ENCODE measurements at regions not wholly inside any gene's neighbourhood (a gene's known extent, or its start where the extent isn't known, plus 50 kb on each side); places are given as distances from the start of the nearest gene placed in this dataset.
"Not testable (repeated sequence)": the region's sequence is repeated elsewhere in the genome, so short reads cannot be mapped to it uniquely, and the experiment has no call there.

GRCh38 chr1:100597061-100597741 lies 59.3 kb downstream of the GPR88 start:
- Mint-ChIP-seq H3K9me3 (peaks cover 5 to 11% of the 10 kb centered on the region in 2 donors), H3K27me3 (ENCODE audit: low read depth) (no peaks in the 10 kb centered on the region), H3K4me3 (no peak overlapping the region), H3K36me3 (ENCODE audit: insufficient read depth in 2 of 2) (peaks cover 4 to 5% of the 10 kb centered on the region in 2 donors), H3K27ac (no peak overlapping the region), H3K4me1 (ENCODE audit: low read depth) (no peaks in the 10 kb centered on the region)
- DNase-seq (no peak), ATAC-seq (replicated peaks in 1 of 2) (no peak)

GRCh38 chr1:100597784-100598183 lies 59.8 kb downstream of the GPR88 start:
- no peaks in the 10 kb centered on the region for H3K27me3 Mint-ChIP-seq (ENCODE audit: low read depth)
- peaks cover 5 to 14% of the 10 kb centered on the region in 2 donors for H3K9me3 Mint-ChIP-seq
- DNase-seq (no peak), ATAC-seq (replicated peaks in 1 of 2) (no peak)
- H3K36me3 Mint-ChIP-seq (ENCODE audit: insufficient read depth in 2 of 2): peaks cover 5 to 8% of the 10 kb centered on the region in 2 donors
- no peak overlapping the region for H3K27ac Mint-ChIP-seq
- H3K4me1 Mint-ChIP-seq (ENCODE audit: low read depth): no peaks in the 10 kb centered on the region
- no peak overlapping the region for H3K4me3 Mint-ChIP-seq

- not testable (repeated sequence) for H3K4me3 Mint-ChIP-seq; H3K27ac Mint-ChIP-seq; ATAC-seq (replicated peaks in 1 of 2); H3K4me1 Mint-ChIP-seq (ENCODE audit: low read depth); DNase-seq; H3K27me3 Mint-ChIP-seq (ENCODE audit: low read depth)
- H3K36me3 Mint-ChIP-seq (ENCODE audit: insufficient read depth in 2 of 2): peaks cover 7 to 14% of the 10 kb centered on the region in 2 donors
- peaks cover 11 to 16% of the 10 kb centered on the region in 2 donors for H3K9me3 Mint-ChIP-seq
Observed at GRCh38 chr1:100600377-100600776, 62.4 kb downstream of the GPR88 start.

GRCh38 chr1:100602028-100602427 lies 64.1 kb downstream of the GPR88 start:
- ATAC-seq (replicated peaks in 1 of 2); H3K4me3 Mint-ChIP-seq; DNase-seq; H3K4me1 Mint-ChIP-seq (ENCODE audit: low read depth); H3K27me3 Mint-ChIP-seq (ENCODE audit: low read depth); H3K27ac Mint-ChIP-seq: not testable (repeated sequence)
- peaks cover 11 to 16% of the 10 kb centered on the region in 2 donors for H3K9me3 Mint-ChIP-seq
- peaks cover 7 to 14% of the 10 kb centered on the region in 2 donors for H3K36me3 Mint-ChIP-seq (ENCODE audit: insufficient read depth in 2 of 2)

- no peaks in the 10 kb centered on the region for H3K27me3 Mint-ChIP-seq (ENCODE audit: low read depth)
- peaks cover 7 to 14% of the 10 kb centered on the region in 2 donors for H3K36me3 Mint-ChIP-seq (ENCODE audit: insufficient read depth in 2 of 2)
- no peaks in the 10 kb centered on the region for H3K4me1 Mint-ChIP-seq (ENCODE audit: low read depth)
- DNase-seq: no peak
- ATAC-seq (replicated peaks in 1 of 2): no peak
- no peak overlapping the region for H3K27ac Mint-ChIP-seq
- no peak overlapping the region for H3K4me3 Mint-ChIP-seq
- peaks cover 9 to 13% of the 10 kb centered on the region in 2 donors for H3K9me3 Mint-ChIP-seq
Observed at GRCh38 chr1:100604372-100604771, 66.4 kb downstream of the GPR88 start.

GRCh38 chr1:100606438-100606837 lies 68.5 kb downstream of the GPR88 start:
- no peak overlapping the region for H3K4me3 Mint-ChIP-seq
- peaks cover 7 to 9% of the 10 kb centered on the region in 2 donors for H3K36me3 Mint-ChIP-seq (ENCODE audit: insufficient read depth in 2 of 2)
- H3K27ac Mint-ChIP-seq: no peak overlapping the region
- H3K9me3 Mint-ChIP-seq: peaks cover 7% of the 10 kb centered on the region in 2 donors
- DNase-seq (peak in 1 of 2 donors; percentile 10), ATAC-seq (replicated peaks in 1 of 2) (no peak)
- no peaks in the 10 kb centered on the region for H3K4me1 Mint-ChIP-seq (ENCODE audit: low read depth)
- no peaks in the 10 kb centered on the region for H3K27me3 Mint-ChIP-seq (ENCODE audit: low read depth)

- Mint-ChIP-seq H3K36me3 (ENCODE audit: insufficient read depth in 2 of 2) (peaks cover 2 to 7% of the 10 kb centered on the region in 2 donors), H3K9me3 (peaks cover 3 to 7% of the 10 kb centered on the region in 2 donors), H3K4me3 (no peak overlapping the region), H3K27ac (no peak overlapping the region), H3K4me1 (ENCODE audit: low read depth) (no peaks in the 10 kb centered on the region), H3K27me3 (ENCODE audit: low read depth) (no peaks in the 10 kb centered on the region)
- DNase-seq (no peak), ATAC-seq (replicated peaks in 1 of 2) (no peak)
Observed at GRCh38 chr1:100607628-100608240, 69.8 kb downstream of the GPR88 start.

- Mint-ChIP-seq H3K9me3 (peaks cover 0 to 2% of the 10 kb centered on the region in 2 donors), H3K4me1 (ENCODE audit: low read depth) (peaks cover 15% of the 10 kb centered on the region), H3K27me3 (ENCODE audit: low read depth) (no peaks in the 10 kb centered on the region), H3K27ac (no peak overlapping the region), H3K36me3 (ENCODE audit: insufficient read depth in 2 of 2) (no peaks in the 10 kb centered on the region), H3K4me3 (no peak overlapping the region)
- DNase-seq (no peak), ATAC-seq (replicated peaks in 1 of 2) (no peak)
Observed at GRCh38 chr1:100609849-100610248, 71.9 kb downstream of the GPR88 start.

- Mint-ChIP-seq H3K9me3 (no peaks in the 10 kb centered on the region), H3K4me3 (no peak overlapping the region), H3K27ac (no peak overlapping the region), H3K4me1 (ENCODE audit: low read depth) (peaks cover 15% of the 10 kb centered on the region), H3K27me3 (ENCODE audit: low read depth) (no peaks in the 10 kb centered on the region), H3K36me3 (ENCODE audit: insufficient read depth in 2 of 2) (no peaks in the 10 kb centered on the region)
- ATAC-seq (replicated peaks in 1 of 2) (no peak), DNase-seq (no peak)
Observed at GRCh38 chr1:100611086-100611485, 73.1 kb downstream of the GPR88 start.

- Mint-ChIP-seq H3K36me3 (ENCODE audit: insufficient read depth in 2 of 2) (no peaks in the 10 kb centered on the region), H3K4me1 (ENCODE audit: low read depth) (peaks cover 15% of the 10 kb centered on the region), H3K27me3 (ENCODE audit: low read depth) (no peaks in the 10 kb centered on the region), H3K4me3 (no peak overlapping the region), H3K27ac (no peak overlapping the region), H3K9me3 (no peaks in the 10 kb centered on the region)
- no peak for ATAC-seq (replicated peaks in 1 of 2)
- DNase-seq: no peak
Observed at GRCh38 chr1:100612540-100612939, 74.6 kb downstream of the GPR88 start.

- peak in 1 of 2 donors; percentile 42 for ATAC-seq (replicated peaks in 1 of 2)
- no peaks in the 10 kb centered on the region for H3K36me3 Mint-ChIP-seq (ENCODE audit: insufficient read depth in 2 of 2)
- no peaks in the 10 kb centered on the region for H3K9me3 Mint-ChIP-seq
- DNase-seq: no peak
- H3K4me1 Mint-ChIP-seq (ENCODE audit: low read depth): peaks cover 15% of the 10 kb centered on the region
- no peaks in the 10 kb centered on the region for H3K27me3 Mint-ChIP-seq (ENCODE audit: low read depth)
- H3K4me3 Mint-ChIP-seq: no peak overlapping the region
- no peak overlapping the region for H3K27ac Mint-ChIP-seq
Observed at GRCh38 chr1:100613817-100614559, 76.0 kb downstream of the GPR88 start.

- no peak overlapping the region for H3K27ac Mint-ChIP-seq
Observed at GRCh38 chr1:100614570-100614969, 76.6 kb downstream of the GPR88 start.

GRCh38 chr1:100615686-100616085 lies 77.7 kb downstream of the GPR88 start:
- no peak overlapping the region for H3K27ac Mint-ChIP-seq
- DNase-seq: no peak
- H3K9me3 Mint-ChIP-seq: no peaks in the 10 kb centered on the region
- H3K36me3 Mint-ChIP-seq (ENCODE audit: insufficient read depth in 2 of 2): no peaks in the 10 kb centered on the region
- peaks cover 15% of the 10 kb centered on the region for H3K4me1 Mint-ChIP-seq (ENCODE audit: low read depth)
- H3K4me3 Mint-ChIP-seq: no peak overlapping the region
- ATAC-seq (replicated peaks in 1 of 2): no peak
- H3K27me3 Mint-ChIP-seq (ENCODE audit: low read depth): no peaks in the 10 kb centered on the region

More at GRCh38 chr1:100614570-100614969, 76.6 kb downstream of the GPR88 start:
- no peaks in the 10 kb centered on the region for H3K27me3 Mint-ChIP-seq (ENCODE audit: low read depth)
- H3K4me1 Mint-ChIP-seq (ENCODE audit: low read depth): peaks cover 15% of the 10 kb centered on the region
- H3K9me3 Mint-ChIP-seq: no peaks in the 10 kb centered on the region
- ATAC-seq (replicated peaks in 1 of 2) (no peak), DNase-seq (no peak)
- H3K4me3 Mint-ChIP-seq: peak overlapping the region; percentile 38 to 44
- no peaks in the 10 kb centered on the region for H3K36me3 Mint-ChIP-seq (ENCODE audit: insufficient read depth in 2 of 2)
